H1 (cell line): ENCODE measurements at regions not wholly inside any gene's neighbourhood (a gene's known extent, or its start where the extent isn't known, plus 50 kb on each side); places are given as distances from the start of the nearest gene placed in this dataset.
A peak's percentile ranks its signal among the peaks of the same experiment; 100 is the strongest.

Experiments
- CTCF ChIA-PET: fragments of 300-600 bp; sonication (Branson Sonifier 250); formaldehyde crosslinking; loops from one replicate; lab custom pipeline; 2021; ENCODE audit not compliant: partially characterized antibody; lab: Charles Lee
- POLR2A ChIA-PET: fragments of 300-600 bp; sonication (Branson Sonifier 250); formaldehyde crosslinking; loops from one replicate; lab custom pipeline; 2021; ENCODE audit warnings: inconsistent platforms; ENCODE audit not compliant: partially characterized antibody; lab: Charles Lee
- DNase-seq, 2 experiments: peaks; one replicate each; pipeline versions ENCODE4 v3.0.0 to v3.0.0-alpha.2; 2010 to 2022; ENCODE audit warnings: low spot score in 2 of 2, low read depth in 1 of 2, mixed read lengths in 1 of 2
- FAIRE-seq: peaks from 2 replicates; lab custom pipeline; 2011; peaks lifted over from hg19 to GRCh38; lab: Jason Lieb, UNC
- H2AFZ ChIP-seq: 2 replicates; pipeline ENCODE4 v1.8.1; 2012; ENCODE audit warnings: low read length, inconsistent platforms
- H2AK5ac ChIP-seq: 2 replicates; pipeline ENCODE4 v1.6.1; 2013; ENCODE audit warnings: low read depth, low read length
- H2BK120ac ChIP-seq: replicated peaks from 2 replicates; pipeline ENCODE3; 2013; ENCODE audit warnings: low read depth, low read length, inconsistent platforms
- H2BK12ac ChIP-seq: 2 replicates; pipeline ENCODE4 v1.6.1; 2013; ENCODE audit warnings: low read depth, low read length
- H2BK15ac ChIP-seq: 2 replicates; pipeline ENCODE4 v1.6.1; 2013; ENCODE audit warnings: low read length
- H2BK20ac ChIP-seq: 2 replicates; pipeline ENCODE4 v1.6.1; 2013; ENCODE audit warnings: low read length
- H2BK5ac ChIP-seq: 2 replicates; pipeline ENCODE4 v1.6.1; 2013; ENCODE audit warnings: low read depth, low read length
- H3K14ac ChIP-seq: 2 replicates; pipeline ENCODE4 v1.6.1; 2013; ENCODE audit warnings: inconsistent platforms; ENCODE audit not compliant: insufficient read length
- H3K18ac ChIP-seq: 2 replicates; pipeline ENCODE4 v1.6.1; 2013; ENCODE audit warnings: low read length; ENCODE audit errors: extremely low read depth
- H3K23ac ChIP-seq: 2 replicates; pipeline ENCODE4 v1.6.1; 2013; ENCODE audit warnings: inconsistent platforms; ENCODE audit not compliant: insufficient read length
- H3K23me2 ChIP-seq: 2 replicates; pipeline ENCODE4 v1.6.1; 2013; ENCODE audit warnings: low read depth, low read length
- H3K27ac ChIP-seq: 2 replicates; pipeline ENCODE4 v1.6.1; 2011; ENCODE audit warnings: low read depth, low read length, inconsistent platforms
- H3K27me3 ChIP-seq, 4 experiments: replicated peaks in 1 of 4; 1 replicate in 1 of 4; 2 replicates in 3 of 4; pipeline versions ENCODE4 v1.6.1 to v1.8.1; 2011 to 2013; ENCODE audit warnings: low read length in 3 of 4, mild to moderate bottlenecking in 3 of 4, inconsistent platforms in 2 of 4, mixed read lengths in 2 of 4, moderate library complexity in 1 of 4; ENCODE audit not compliant: control insufficient read depth in 3 of 4, insufficient read depth in 3 of 4; ENCODE audit errors: extremely low read depth in 1 of 4
- H3K36me3 ChIP-seq, 4 experiments: 2 replicates each; pipeline versions ENCODE4 v1.6.1 to v1.8.1; 2011 to 2013; ENCODE audit warnings: mild to moderate bottlenecking in 4 of 4, low read length in 3 of 4, moderate library complexity in 2 of 4, control low read depth in 1 of 4, inconsistent platforms in 1 of 4; ENCODE audit not compliant: insufficient read depth in 4 of 4, control insufficient read depth in 2 of 4
- H3K4ac ChIP-seq: replicated peaks from 2 replicates; pipeline ENCODE3; 2013; ENCODE audit warnings: low read length, low read depth, mixed read lengths, inconsistent platforms; ENCODE audit not compliant: insufficient read length
- H3K4me1 ChIP-seq, 4 experiments: replicated peaks in 1 of 4; 1 replicate in 1 of 4; 2 replicates in 3 of 4; pipeline versions ENCODE4 v1.6.1 to v1.8.1; 2011 to 2013; ENCODE audit warnings: low read length in 3 of 4, inconsistent platforms in 2 of 4, mixed read lengths in 1 of 4; ENCODE audit not compliant: insufficient read depth in 4 of 4, control insufficient read depth in 3 of 4
- H3K4me2 ChIP-seq, 2 experiments: 2 replicates each; pipeline versions ENCODE4 v1.6.1 to v1.8.1; 2011 to 2013; ENCODE audit warnings: low read depth in 2 of 2, low read length in 2 of 2, control low read depth in 1 of 2, inconsistent platforms in 1 of 2, mild to moderate bottlenecking in 1 of 2; ENCODE audit not compliant: insufficient read depth in 1 of 2
- H3K4me3 ChIP-seq, 4 experiments: fragments of 200-600, 300-600 bp in 1 of 4; sonication (generic), shearing (Covaris generic), sonication (Bioruptor Twin) in 1 of 4; 2 replicates each; pipeline versions ENCODE4 v1.5.1 to v1.8.1; 2011 to 2016; ENCODE audit warnings: low read length in 4 of 4, low read depth in 3 of 4, control low read depth in 2 of 4, inconsistent platforms in 2 of 4, mild to moderate bottlenecking in 2 of 4, mixed read lengths in 1 of 4, moderate library complexity in 1 of 4; ENCODE audit not compliant: insufficient read depth in 2 of 4; ENCODE audit errors: extremely low read depth in 1 of 4
- H3K56ac ChIP-seq: replicated peaks from 2 replicates; pipeline ENCODE3; 2013; ENCODE audit warnings: low read depth, mild to moderate bottlenecking, mixed read lengths, low read length, inconsistent platforms; ENCODE audit not compliant: insufficient read length
- H3K79me1 ChIP-seq: 2 replicates; pipeline ENCODE4 v1.6.1; 2013; ENCODE audit warnings: low read depth, low read length, control low read depth
- H3K79me2 ChIP-seq, 2 experiments: 2 replicates each; pipeline versions ENCODE4 v1.6.1 to v1.8.1; 2012 to 2013; ENCODE audit warnings: low read length in 2 of 2, mild to moderate bottlenecking in 2 of 2, inconsistent platforms in 1 of 2; ENCODE audit not compliant: insufficient read depth in 2 of 2, control insufficient read depth in 1 of 2
- H3K9ac ChIP-seq, 4 experiments: replicated peaks in 1 of 4; 1 replicate in 1 of 4; 2 replicates in 3 of 4; pipeline versions ENCODE4 v1.6.1 to v1.8.1; 2011 to 2013; ENCODE audit warnings: low read depth in 3 of 4, low read length in 3 of 4, control low read depth in 2 of 4, mild to moderate bottlenecking in 2 of 4, moderate library complexity in 2 of 4, inconsistent platforms in 1 of 4; ENCODE audit errors: extremely low read depth in 1 of 4
- H3K9me3 ChIP-seq, 2 experiments: 2 replicates each; pipeline versions ENCODE4 v1.6.1 to v1.8.1; 2012 to 2013; ENCODE audit warnings: mild to moderate bottlenecking in 2 of 2, moderate library complexity in 2 of 2, control low read depth in 1 of 2, inconsistent platforms in 1 of 2, low read depth in 1 of 2, low read length in 1 of 2, mixed read lengths in 1 of 2; ENCODE audit not compliant: insufficient read depth in 2 of 2
- H4K20me1 ChIP-seq, 2 experiments: replicated peaks in 1 of 2; 2 replicates each; pipeline versions ENCODE3 to v1.8.1; 2011 to 2013; ENCODE audit warnings: inconsistent platforms in 2 of 2, low read length in 2 of 2, mild to moderate bottlenecking in 1 of 2; ENCODE audit not compliant: insufficient read depth in 2 of 2, control insufficient read depth in 1 of 2
- H4K5ac ChIP-seq: 2 replicates; pipeline ENCODE4 v1.6.1; 2013; ENCODE audit warnings: low read length, low read depth, mixed read lengths, inconsistent platforms; ENCODE audit not compliant: insufficient read length
- H4K8ac ChIP-seq: 2 replicates; pipeline ENCODE4 v1.8.0; 2013; ENCODE audit warnings: mild to moderate bottlenecking, moderate library complexity, low read length, inconsistent platforms; ENCODE audit not compliant: insufficient read depth; ENCODE audit errors: extremely low read depth
- H4K91ac ChIP-seq: replicated peaks from 2 replicates; pipeline ENCODE3; 2013; ENCODE audit warnings: low read length, mixed read lengths, inconsistent platforms; ENCODE audit not compliant: insufficient read length
- RXRA ChIP-seq: IDR thresholded peaks from 2 replicates; pipeline ENCODE4 v1.6.1; 2011; ENCODE audit warnings: low read depth, mild to moderate bottlenecking, low read length, moderate library complexity; ENCODE audit not compliant: insufficient read depth
- WGBS, 2 experiments: shearing (Covaris generic) in 1 of 2; methylation state at CpG; one replicate each; pipeline versions ENCODE4 v1.1.6 to v1.1.7; 2013 to 2015; ENCODE audit warnings: low lambda C conversion rate in 2 of 2, mixed read lengths in 2 of 2, inconsistent platforms in 1 of 2, low coverage in 1 of 2, missing lambda C conversion rate in 1 of 2; ENCODE audit not compliant: insufficient replicate concordance in 2 of 2, insufficient coverage in 1 of 2, insufficient read length in 1 of 2; ENCODE audit errors: extremely low coverage in 1 of 2, missing lambda C conversion rate in 1 of 2; 5-methylcytosine and 5-hydroxymethylcytosine counted together

DNA sequence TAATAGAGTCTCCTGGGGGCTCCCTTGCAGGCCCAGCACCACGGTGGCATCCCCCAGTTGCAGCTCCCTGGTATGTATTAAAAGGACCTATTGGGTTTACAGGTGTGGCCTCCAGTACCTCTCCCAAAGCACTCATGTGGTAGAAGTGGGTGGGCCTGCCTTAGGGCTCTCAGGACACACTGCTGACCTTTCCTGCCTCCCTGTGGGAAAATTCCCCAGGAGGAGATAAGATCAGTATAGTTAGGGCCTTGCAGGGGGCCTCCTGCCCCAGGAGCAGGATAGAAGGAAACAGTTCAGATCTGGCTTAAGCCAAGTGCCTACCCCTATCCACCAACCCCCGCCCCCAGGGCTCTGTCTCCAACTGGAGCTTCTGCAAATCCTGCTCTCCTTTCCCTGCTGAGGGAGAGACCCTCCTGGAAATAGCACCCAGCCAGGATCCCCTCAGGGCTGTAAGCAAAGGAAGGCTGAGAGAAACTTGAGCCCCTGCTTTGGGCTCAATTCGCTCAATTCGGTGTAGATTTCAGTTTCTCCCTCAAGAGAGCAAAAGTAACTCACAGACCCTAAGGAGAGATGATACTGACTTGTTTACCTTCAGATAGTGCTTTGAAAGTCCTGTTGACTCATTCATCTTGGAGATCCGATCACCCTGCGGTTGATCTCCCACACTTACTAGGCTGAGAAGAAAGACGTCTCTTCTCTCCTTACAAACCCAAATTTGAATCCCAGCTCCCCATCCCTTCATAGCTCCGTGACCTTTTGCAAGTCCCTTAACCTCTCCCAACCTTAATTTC lies 130.6 kb downstream of the WDR11 start:
- POLR2A ChIA-PET, result no interaction called here

More for the DNA sequence above, 130.6 kb downstream of the WDR11 start:
- TF ChIP-seq RXRA, result no peak
- H4K5ac ChIP-seq, result no peak overlapping the region
- no peaks in the 10 kb centered on the region for H3K79me2 ChIP-seq
- H3K23ac ChIP-seq, result no peak overlapping the region
- H2BK120ac ChIP-seq, result no peak overlapping the region
- CTCF ChIA-PET, result interaction anchor here (1.2 to 3.9 kb wide), 5 partner anchors 9 to 88 kb away, joined by 4 to 15 read pairs (median 4); no protein-coding TSS in a partner anchor
- H2BK12ac ChIP-seq, result 0 out of 2 replicates have a peak overlapping the region, but pooled peaks have one; percentile 33
- H2BK15ac ChIP-seq, result 0 out of 2 replicates have a peak overlapping the region, but pooled peaks have one; percentile 16
- no peak overlapping the region for H2BK5ac ChIP-seq
- 65% methylated on average over 8 of the region's 8 CpGs; no CpG with 5 or more reads in 1 of the 2 experiments for WGBS, 2 experiments
- no peak overlapping the region for H3K27ac ChIP-seq
- no peaks in the 10 kb centered on the region for H3K79me1 ChIP-seq
- H4K8ac ChIP-seq, result no peak overlapping the region
- H3K9me3 ChIP-seq, result peaks cover 2 to 9% of the 10 kb centered on the region in 2 experiments; a peak in 3 of 4 replicates
- no peak overlapping the region for H2AFZ ChIP-seq
- H3K27me3 ChIP-seq, result peaks cover 2 to 21% (median 20%) of the 10 kb centered on the region in 4 experiments
- no peaks in the 10 kb centered on the region for H3K36me3 ChIP-seq
- peaks cover 5% of the 10 kb centered on the region for H3K23me2 ChIP-seq
- H3K56ac ChIP-seq, result no peak overlapping the region
- no peak overlapping the region for H3K4ac ChIP-seq
- peak overlapping the region; percentile 15; the same call in 1 of the 2 replicates for H2BK20ac ChIP-seq
- H2AK5ac ChIP-seq, result no peak overlapping the region
- no peak for DNase-seq
- FAIRE-seq, result no peak
- no peak overlapping the region; the same call in 1 of the 2 replicates for H3K18ac ChIP-seq
- peaks cover 15 to 27% (median 19%) of the 10 kb centered on the region in 4 experiments for H3K4me1 ChIP-seq
- peak overlapping the region; percentile 20 to 31 for H3K4me2 ChIP-seq
- no peaks in the 10 kb centered on the region for H4K20me1 ChIP-seq
- H4K91ac ChIP-seq, result no peak overlapping the region
- peak overlapping the region in 1 of 4 experiments; percentile 1; a peak in 1 of 8 replicates for H3K4me3 ChIP-seq
- H3K14ac ChIP-seq, result no peak overlapping the region
- no peak overlapping the region for H3K9ac ChIP-seq
